Transverse colon (tissue), 4 donors: ENCODE measurements at regions not wholly inside any gene's neighbourhood (a gene's known extent, or its start where the extent isn't known, plus 50 kb on each side); places are given as distances from the start of the nearest gene placed in this dataset.

Experiments
- DNase-seq: peaks from one replicate; pipeline ENCODE4 v3.0.0-alpha.2; 2019
- H3K27ac ChIP-seq, 4 donors: fragments of 200-600 bp; sonication (generic); 2 replicates each; pipeline ENCODE4 v1.5.1; 2016 to 2018; ENCODE audit warnings: inconsistent platforms in 4 of 4
- H3K27me3 ChIP-seq: fragments of 200-600 bp; sonication (generic); 2 replicates; pipeline ENCODE4 v1.5.1; 2017; ENCODE audit warnings: inconsistent platforms
- H3K36me3 ChIP-seq, 4 donors: fragments of 200-600 bp; sonication (generic); 2 replicates each; pipeline ENCODE4 v1.5.1; 2017 to 2019; ENCODE audit warnings: inconsistent platforms in 4 of 4
- H3K4me1 ChIP-seq, 4 donors: fragments of 200-600 bp; sonication (generic); 2 replicates each; pipeline ENCODE4 v1.5.1; 2017 to 2020; ENCODE audit warnings: inconsistent platforms in 4 of 4
- H3K4me3 ChIP-seq, 4 donors: fragments of 200-600 bp; sonication (generic); 1 replicate in 1 of 4; 2 replicates in 3 of 4; pipeline versions ENCODE4 v1.5.1 to v1.6.1; 2017 to 2019; ENCODE audit warnings: inconsistent platforms in 4 of 4
- H3K9me3 ChIP-seq, 2 donors: fragments of 200-600 bp; sonication (generic); 2 replicates each; pipeline ENCODE4 v1.5.1; 2017 to 2019; ENCODE audit warnings: inconsistent platforms in 2 of 2
- CTCF ChIP-seq, 5 experiments: fragments of 200-600 bp in 3 of 5; fragments of 450-650 bp in 2 of 5; sonication (generic) in 3 of 5; IDR thresholded peaks; 1 replicate in 2 of 5; 2 replicates in 3 of 5; pipeline ENCODE4 v1.5.1; 2016 to 2017; ENCODE audit warnings: antibody characterized with exemption in 5 of 5, inconsistent platforms in 3 of 5, mild to moderate bottlenecking in 2 of 5, moderate library complexity in 1 of 5
- EP300 ChIP-seq: sonication (generic); formaldehyde crosslinking; IDR thresholded peaks from one replicate; pipeline ENCODE4 v1.6.1; 2017; ENCODE audit warnings: antibody characterized with exemption, low read depth
- POLR2A ChIP-seq: fragments of 450-650 bp; IDR thresholded peaks from one replicate; pipeline ENCODE4 v1.6.1; 2016; ENCODE audit warnings: antibody characterized with exemption, mild to moderate bottlenecking, moderate library complexity
- POLR2AphosphoS5 ChIP-seq, 3 donors: sonication (generic); formaldehyde crosslinking; IDR thresholded peaks; one replicate each; pipeline ENCODE4 v1.6.1; 2016; ENCODE audit warnings: antibody characterized with exemption in 3 of 3
- WGBS, 2 donors: methylation state at CpG; one replicate each; pipeline ENCODE4 v1.1.5; 2018; ENCODE audit warnings: low coverage in 1 of 2; 5-methylcytosine and 5-hydroxymethylcytosine counted together
- in situ Hi-C, 4 donors: fragments of 200-750 bp; cut with MboI; loops; one replicate each; pipeline versions ENCODE4 v1.15.0 to v1.15.1; 2017; ENCODE audit warnings: low sequenced_read_pairs in 3 of 4, low pct_ligation_motif_present in 1 of 4, low pct_unique_long_range_greater_than_20kb in 1 of 4
- intact Hi-C: fragments of 100-400 bp; cut with DNase I; formaldehyde crosslinking; loops from one replicate; pipeline ENCODE4 v1.15.1; 2023; ENCODE audit warnings: low total_unique reads

- in situ Hi-C loops (no loop called here), intact Hi-C loops (no loop called here)
- no peak overlapping the region for H3K27ac ChIP-seq
- no peak overlapping the region for H3K4me3 ChIP-seq
- H3K9me3 ChIP-seq: no peaks in the 10 kb centered on the region
- H3K27me3 ChIP-seq: no peaks in the 10 kb centered on the region
- no peaks in the 10 kb centered on the region for H3K36me3 ChIP-seq
- WGBS, 2 donors: 45% methylated on average over 2 of the region's 2 CpGs; no CpG with 5 or more reads in 1 of the 2 donors
- DNase-seq: no peak
- TF ChIP-seq POLR2A (no peak), POLR2AphosphoS5 (IDR thresholded peaks at IDR 0.05) (no peak), EP300 (no peak), CTCF (IDR thresholded peaks at IDR 0.05) (no peak)
- H3K4me1 ChIP-seq: no peaks in the 10 kb centered on the region
Measured at GRCh38 chr18:2027016-2027415, 544.3 kb downstream of the METTL4 start.

GRCh38 chr18:2027756-2028155, 543.5 kb downstream of the METTL4 start:
- intact Hi-C loops (no loop called here), in situ Hi-C loops (no loop called here)
- no peak overlapping the region for H3K4me3 ChIP-seq
- DNase-seq: no peak
- no peak overlapping the region for H3K27ac ChIP-seq
- no peaks in the 10 kb centered on the region for H3K9me3 ChIP-seq
- H3K27me3 ChIP-seq: no peaks in the 10 kb centered on the region
- H3K36me3 ChIP-seq: no peaks in the 10 kb centered on the region
- TF ChIP-seq POLR2AphosphoS5 (IDR thresholded peaks at IDR 0.05) (no peak), POLR2A (no peak), EP300 (no peak), CTCF (IDR thresholded peaks at IDR 0.05) (no peak)
- H3K4me1 ChIP-seq: no peaks in the 10 kb centered on the region

GRCh38 chr18:2028986-2029385, 542.3 kb downstream of the METTL4 start:
- 40 to 46% methylated on average over 2 to 3 of the region's 3 CpGs for WGBS, 2 donors
- Histone ChIP-seq H3K4me1 (no peaks in the 10 kb centered on the region), H3K27ac (no peak overlapping the region), H3K4me3 (no peak overlapping the region), H3K36me3 (no peaks in the 10 kb centered on the region), H3K9me3 (no peaks in the 10 kb centered on the region), H3K27me3 (no peaks in the 10 kb centered on the region)
- in situ Hi-C loops (no loop called here), intact Hi-C loops (no loop called here)
- no peak for TF ChIP-seq CTCF (IDR thresholded peaks at IDR 0.05)
- TF ChIP-seq POLR2AphosphoS5 (IDR thresholded peaks at IDR 0.05): no peak
- no peak for TF ChIP-seq POLR2A
- no peak for TF ChIP-seq EP300
- no peak for DNase-seq

DNA sequence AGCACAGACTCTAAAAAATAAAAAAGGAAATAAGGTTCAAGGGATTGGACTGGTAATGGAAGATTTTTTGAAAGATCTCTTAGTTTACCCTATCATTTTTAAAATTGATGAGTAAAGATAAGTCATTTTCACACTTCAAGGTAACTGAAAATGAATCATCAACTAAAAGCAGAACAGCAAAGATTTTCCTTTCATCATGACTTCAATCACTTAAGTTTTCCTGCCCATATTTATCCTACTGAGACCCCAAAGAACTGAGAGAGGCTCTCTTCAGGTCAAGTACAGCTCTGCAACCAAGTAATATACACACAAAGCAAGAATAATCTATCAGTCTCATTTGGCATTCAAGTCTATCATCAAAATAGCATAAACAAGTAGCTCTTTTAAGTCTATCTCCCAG, 540.7 kb downstream of the METTL4 start:
- H3K27me3 ChIP-seq: no peaks in the 10 kb centered on the region
- no peaks in the 10 kb centered on the region for H3K9me3 ChIP-seq
- no peaks in the 10 kb centered on the region for H3K4me1 ChIP-seq
- H3K27ac ChIP-seq: no peak overlapping the region
- no peak for DNase-seq
- no peaks in the 10 kb centered on the region for H3K36me3 ChIP-seq
- intact Hi-C loops (no loop called here), in situ Hi-C loops (no loop called here)
- no peak overlapping the region for H3K4me3 ChIP-seq
- TF ChIP-seq POLR2A (no peak), EP300 (no peak), POLR2AphosphoS5 (IDR thresholded peaks at IDR 0.05) (no peak), CTCF (IDR thresholded peaks at IDR 0.05) (no peak)

DNA sequence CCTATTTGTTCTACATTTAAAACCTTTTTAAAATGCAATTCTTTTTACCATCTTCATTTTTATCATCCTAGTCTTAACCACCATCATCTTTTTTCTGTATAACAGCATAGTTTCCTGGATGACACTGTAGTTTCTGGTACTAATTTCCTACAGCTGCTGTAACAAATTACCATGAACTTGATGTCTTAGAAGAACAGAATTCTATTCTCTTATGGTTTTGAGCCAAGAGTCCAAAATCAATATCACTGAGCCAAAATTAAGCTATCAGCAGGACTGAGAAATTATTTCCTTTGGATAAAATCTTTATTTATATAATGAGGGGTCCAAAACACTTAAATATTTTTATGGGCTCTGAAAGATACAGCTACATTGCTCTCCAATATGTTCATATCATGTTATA, 539.3 kb downstream of the METTL4 start:
- no peak overlapping the region for H3K27ac ChIP-seq
- no peak for TF ChIP-seq EP300
- no peak for TF ChIP-seq POLR2AphosphoS5 (IDR thresholded peaks at IDR 0.05)
- no peak for TF ChIP-seq POLR2A
- TF ChIP-seq CTCF (IDR thresholded peaks at IDR 0.05): no peak
- no peaks in the 10 kb centered on the region for H3K27me3 ChIP-seq
- intact Hi-C loops: no loop called here
- H3K9me3 ChIP-seq: no peaks in the 10 kb centered on the region
- no peak overlapping the region for H3K4me3 ChIP-seq
- no peaks in the 10 kb centered on the region for H3K4me1 ChIP-seq
- DNase-seq: no peak
- in situ Hi-C loops: no loop called here
- H3K36me3 ChIP-seq: no peaks in the 10 kb centered on the region
